ENCODE measurements at regions not wholly inside any gene's neighbourhood (a gene's known extent, or its start where the extent isn't known, plus 50 kb on each side); places are given as distances from the start of the nearest gene placed in this dataset.

GRCh38 chr15:38202361-38202760 is 50.3 kb upstream of the SPRED1 start:
- DNase-seq (ENCODE audit: low spot score), result peak; percentile 19
- no peaks in the 10 kb centered on the region for H3K4me1 ChIP-seq (ENCODE audit: insufficient read depth)
- 33% methylated on average over 1 of the region's 1 CpG for WGBS (ENCODE audit: low lambda C conversion rate, missing lambda C conversion rate)
- no peaks in the 10 kb centered on the region for H4K20me1 ChIP-seq (ENCODE audit: insufficient read depth, poor library complexity, severe bottlenecking)
- no peaks in the 10 kb centered on the region for H3K36me3 ChIP-seq (replicated peaks; ENCODE audit: insufficient read depth, low read depth)
- no peaks in the 10 kb centered on the region for H3K79me2 ChIP-seq
- TF ChIP-seq, protein P1, sequence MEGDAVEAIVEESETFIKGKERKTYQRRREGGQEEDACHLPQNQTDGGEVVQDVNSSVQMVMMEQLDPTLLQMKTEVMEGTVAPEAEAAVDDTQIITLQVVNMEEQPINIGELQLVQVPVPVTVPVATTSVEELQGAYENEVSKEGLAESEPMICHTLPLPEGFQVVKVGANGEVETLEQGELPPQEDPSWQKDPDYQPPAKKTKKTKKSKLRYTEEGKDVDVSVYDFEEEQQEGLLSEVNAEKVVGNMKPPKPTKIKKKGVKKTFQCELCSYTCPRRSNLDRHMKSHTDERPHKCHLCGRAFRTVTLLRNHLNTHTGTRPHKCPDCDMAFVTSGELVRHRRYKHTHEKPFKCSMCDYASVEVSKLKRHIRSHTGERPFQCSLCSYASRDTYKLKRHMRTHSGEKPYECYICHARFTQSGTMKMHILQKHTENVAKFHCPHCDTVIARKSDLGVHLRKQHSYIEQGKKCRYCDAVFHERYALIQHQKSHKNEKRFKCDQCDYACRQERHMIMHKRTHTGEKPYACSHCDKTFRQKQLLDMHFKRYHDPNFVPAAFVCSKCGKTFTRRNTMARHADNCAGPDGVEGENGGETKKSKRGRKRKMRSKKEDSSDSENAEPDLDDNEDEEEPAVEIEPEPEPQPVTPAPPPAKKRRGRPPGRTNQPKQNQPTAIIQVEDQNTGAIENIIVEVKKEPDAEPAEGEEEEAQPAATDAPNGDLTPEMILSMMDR (IDR thresholded peaks at IDR 0.05; ENCODE audit: poor library complexity), result no peak
- TF ChIP-seq EZH2phosphoT487 (IDR thresholded peaks at IDR 0.05; ENCODE audit: low read depth, severe bottlenecking, unreplicated experiment) (no peak), EZH2 (IDR thresholded peaks at IDR 0.05; ENCODE audit: borderline replicate concordance) (no peak)
- no peak overlapping the region for H3K27ac ChIP-seq
- H3K4me2 ChIP-seq, result no peak overlapping the region
- no peak overlapping the region for H3K4me3 ChIP-seq
- H3K27me3 ChIP-seq, result no peaks in the 10 kb centered on the region
- no peaks in the 10 kb centered on the region for H3K9me3 ChIP-seq (ENCODE audit: low read depth)
- no peak overlapping the region for H2AFZ ChIP-seq
- no peaks in the 10 kb centered on the region for H3K9me2 ChIP-seq (replicated peaks; ENCODE audit: insufficient read depth)
